ENCODE measurements at regions not wholly inside any gene's neighbourhood (a gene's known extent, or its start where the extent isn't known, plus 50 kb on each side); places are given as distances from the start of the nearest gene placed in this dataset.

GRCh38 chr16:51757921-51758479, 606.9 kb upstream of the SALL1 start:
- no peaks in the 10 kb centered on the region for H3K36me3 Mint-ChIP-seq (ENCODE audit: low read depth)
- Histone ChIP-seq H3K27me3 (ENCODE audit: insufficient read depth) (no peaks in the 10 kb centered on the region), H3F3A (replicated peaks; ENCODE audit: low read depth) (no peaks in the 10 kb centered on the region), H3K79me2 (replicated peaks; ENCODE audit: insufficient read depth) (no peaks in the 10 kb centered on the region), H3K4me1 (ENCODE audit: insufficient read depth) (peaks cover 61% of the 10 kb centered on the region), H3K27ac (ENCODE audit: low read depth) (no peak overlapping the region), H3K4me2 (no peak overlapping the region), H3K9me2 (ENCODE audit: insufficient read depth) (no peaks in the 10 kb centered on the region), H3K36me3 (ENCODE audit: insufficient read depth) (no peaks in the 10 kb centered on the region), H4K20me1 (replicated peaks; ENCODE audit: insufficient read depth) (no peaks in the 10 kb centered on the region), H2AFZ (no peak overlapping the region), H3K4me3 (no peak overlapping the region)
- H3K27ac Mint-ChIP-seq = no peak overlapping the region
- no peak for TF ChIP-seq EZH2phosphoT487 (IDR thresholded peaks at IDR 0.05; ENCODE audit: unreplicated experiment)
- no peak for TF ChIP-seq REST (IDR thresholded peaks at IDR 0.05; ENCODE audit: unreplicated experiment)
- TF ChIP-seq EZH2 (IDR thresholded peaks at IDR 0.05; ENCODE audit: low read depth, unreplicated experiment) = no peak
- no peak for TF ChIP-seq POLR2AphosphoS5 (IDR thresholded peaks at IDR 0.05; ENCODE audit: low read depth)
- TF ChIP-seq JUNB (IDR thresholded peaks at IDR 0.05; ENCODE audit: unreplicated experiment) = no peak
- TF ChIP-seq ETS1 (IDR thresholded peaks at IDR 0.05) = no peak
- TF ChIP-seq CREB1 (CRISPR knock-in tag; IDR thresholded peaks at IDR 0.05; ENCODE audit: low read depth) = no peak
- no peak for TF ChIP-seq ZNF114 (CRISPR knock-in tag; IDR thresholded peaks at IDR 0.05)
- no peak for TF ChIP-seq NANOG (IDR thresholded peaks at IDR 0.05; ENCODE audit: borderline replicate concordance)
- TF ChIP-seq STAT1 (IDR thresholded peaks at IDR 0.05; ENCODE audit: unreplicated experiment) = no peak
- no peak for TF ChIP-seq ZNF331 (CRISPR knock-in tag; IDR thresholded peaks at IDR 0.05; ENCODE audit: low read depth)
- TF ChIP-seq ZNF462 (CRISPR knock-in tag; IDR thresholded peaks at IDR 0.05) = no peak
- no peak for TF ChIP-seq CTCF (conservative IDR thresholded peaks at IDR 0.05; ENCODE audit: low read depth in 2 of 2)
- ATAC-seq = no peak
- H3K4me3 Mint-ChIP-seq = no peak overlapping the region
- H3K9me3 Mint-ChIP-seq = no peaks in the 10 kb centered on the region
- peaks cover 83% of the 10 kb centered on the region for H3K4me1 Mint-ChIP-seq
- DNase-seq (ENCODE audit: low spot score) = no peak
- peaks cover 8% of the 10 kb centered on the region for H3K27me3 Mint-ChIP-seq (ENCODE audit: insufficient read depth, low read depth, poor library complexity)
